Chondrocyte (in vitro differentiated cells): ENCODE measurements at regions not wholly inside any gene's neighbourhood (a gene's known extent, or its start where the extent isn't known, plus 50 kb on each side); places are given as distances from the start of the nearest gene placed in this dataset.
A peak's percentile ranks its signal among the peaks of the same experiment; 100 is the strongest.

Experiments
- DNase-seq: peaks from one replicate; pipeline ENCODE4 v3.0.0; 2021; ENCODE audit warnings: mixed read lengths, low spot score
- H3K27ac Mint-ChIP-seq: one replicate; pipeline ENCODE4 v1.8.0; 2021; ENCODE audit warnings: mild to moderate bottlenecking, moderate library complexity, mixed read lengths; ENCODE audit not compliant: unreplicated experiment
- H3K27me3 Mint-ChIP-seq: 2 replicates; pipeline ENCODE4 v1.8.0; 2021; ENCODE audit warnings: low read depth, mixed read lengths
- H3K36me3 Mint-ChIP-seq: 2 replicates; pipeline ENCODE4 v1.8.0; 2021; ENCODE audit warnings: low read depth, mixed read lengths
- H3K4me1 Mint-ChIP-seq: 2 replicates; pipeline ENCODE4 v1.8.0; 2021; ENCODE audit warnings: low read depth, mild to moderate bottlenecking, mixed read lengths
- H3K4me3 Mint-ChIP-seq: one replicate; pipeline ENCODE4 v1.8.0; 2021; ENCODE audit warnings: mild to moderate bottlenecking, moderate library complexity, mixed read lengths; ENCODE audit not compliant: unreplicated experiment
- H3K9me3 Mint-ChIP-seq: 2 replicates; pipeline ENCODE4 v1.8.0; 2021; ENCODE audit warnings: low read depth, mixed read lengths
- CTCF ChIP-seq: fragments of 200-600 bp; sonication (generic); IDR thresholded peaks from 2 replicates; pipeline ENCODE4 v1.5.0; 2021; ENCODE audit warnings: antibody characterized with exemption, mild to moderate bottlenecking, moderate library complexity

- no peaks in the 10 kb centered on the region for H3K36me3 Mint-ChIP-seq
- no peak overlapping the region for H3K4me3 Mint-ChIP-seq
- peaks cover 43% of the 10 kb centered on the region for H3K4me1 Mint-ChIP-seq
- no peaks in the 10 kb centered on the region for H3K27me3 Mint-ChIP-seq
- peak overlapping the region; percentile 88 for H3K27ac Mint-ChIP-seq
- H3K9me3 Mint-ChIP-seq = peaks cover 9% of the 10 kb centered on the region
- no peak for DNase-seq
- no peak for TF ChIP-seq CTCF
Measured at GRCh38 chr3:171966533-171967136, 72.7 kb upstream of the FNDC3B start.

GRCh38 chr3:171967137-171967783, 72.1 kb upstream of the FNDC3B start:
- H3K27me3 Mint-ChIP-seq = no peaks in the 10 kb centered on the region
- TF ChIP-seq CTCF = no peak
- no peak for DNase-seq
- peaks cover 49% of the 10 kb centered on the region for H3K4me1 Mint-ChIP-seq
- peak overlapping the region; percentile 88 for H3K27ac Mint-ChIP-seq
- peaks cover 9% of the 10 kb centered on the region for H3K9me3 Mint-ChIP-seq
- H3K36me3 Mint-ChIP-seq = no peaks in the 10 kb centered on the region
- no peak overlapping the region for H3K4me3 Mint-ChIP-seq

- Mint-ChIP-seq H3K27ac (peak overlapping the region; percentile 88), H3K27me3 (no peaks in the 10 kb centered on the region), H3K36me3 (no peaks in the 10 kb centered on the region), H3K9me3 (peaks cover 9% of the 10 kb centered on the region), H3K4me3 (no peak overlapping the region), H3K4me1 (peaks cover 51% of the 10 kb centered on the region)
- no peak for TF ChIP-seq CTCF
- DNase-seq = no peak
Measured at GRCh38 chr3:171967932-171968678, 71.3 kb upstream of the FNDC3B start.

- Mint-ChIP-seq H3K27ac (no peak overlapping the region), H3K9me3 (peaks cover 1% of the 10 kb centered on the region)
Measured at GRCh38 chr3:171970301-171970788, 69.0 kb upstream of the FNDC3B start.

More at GRCh38 chr3:171970301-171970788, 69.0 kb upstream of the FNDC3B start:
- no peak for DNase-seq
- no peaks in the 10 kb centered on the region for H3K27me3 Mint-ChIP-seq
- H3K4me1 Mint-ChIP-seq = peaks cover 39% of the 10 kb centered on the region
- H3K4me3 Mint-ChIP-seq = no peak overlapping the region
- no peak for TF ChIP-seq CTCF
- no peaks in the 10 kb centered on the region for H3K36me3 Mint-ChIP-seq
